Coronary artery (tissue), 2 donors: ENCODE measurements at regions not wholly inside any gene's neighbourhood (a gene's known extent, or its start where the extent isn't known, plus 50 kb on each side); places are given as distances from the start of the nearest gene placed in this dataset.
A peak's percentile ranks its signal among the peaks of the same experiment; 100 is the strongest.

Experiments
- DNase-seq: peaks from one replicate; pipeline ENCODE4 v3.0.0-alpha.2; 2017; ENCODE audit warnings: low spot score
- H3K27ac ChIP-seq, 2 donors: fragments of 200-600 bp; sonication (generic); one replicate each; pipeline ENCODE4 v1.5.1; 2016 to 2019
- H3K4me3 ChIP-seq: fragments of 200-600 bp; sonication (generic); 2 replicates; pipeline ENCODE4 v1.5.1; 2016; ENCODE audit warnings: mild to moderate bottlenecking, moderate library complexity
- TF ChIP-seq, protein P1 (sequence below): fragments of 200-600 bp; sonication (generic); IDR thresholded peaks from one replicate; pipeline ENCODE4 v1.5.1; 2019; ENCODE audit warnings: antibody characterized with exemption

DNA sequence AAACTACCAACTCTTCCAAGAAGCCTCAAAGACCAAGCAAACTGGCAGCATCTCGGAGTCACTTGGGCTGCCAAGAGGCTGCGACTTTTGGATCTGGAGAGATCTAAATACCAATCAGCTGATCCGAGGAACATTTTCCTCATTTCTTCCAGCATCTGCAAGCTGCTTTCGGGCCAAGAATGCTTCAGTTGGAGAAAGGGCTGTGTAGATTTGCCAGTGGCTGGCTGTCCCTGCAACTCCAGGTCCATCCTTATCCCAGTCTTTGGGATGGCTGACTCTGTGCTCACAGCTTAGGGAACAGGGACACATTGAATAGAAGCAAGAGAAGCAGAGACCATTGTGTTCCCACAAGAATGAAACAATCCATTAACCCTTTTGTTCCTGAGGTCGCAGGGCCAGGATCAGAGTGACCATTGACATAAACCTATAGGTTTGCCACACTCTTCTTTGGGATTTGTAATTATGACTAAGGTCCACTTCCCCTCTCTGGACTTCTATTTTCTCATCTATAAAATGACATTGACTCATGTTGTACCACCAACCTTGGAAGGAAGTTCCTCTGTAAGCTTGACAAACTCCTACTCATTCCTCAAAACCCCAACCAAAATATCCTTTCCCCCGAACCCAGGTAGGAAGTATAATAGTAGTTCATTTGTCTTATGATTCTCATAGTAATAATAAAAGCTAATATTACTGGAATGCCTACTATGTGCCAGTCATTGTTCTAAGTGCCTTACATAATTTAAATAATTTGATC, 340.8 kb downstream of the MN1 start:
- Histone ChIP-seq H3K27ac (peak overlapping the region; percentile 38 to 86), H3K4me3 (no peak overlapping the region)
- TF ChIP-seq, protein P1, sequence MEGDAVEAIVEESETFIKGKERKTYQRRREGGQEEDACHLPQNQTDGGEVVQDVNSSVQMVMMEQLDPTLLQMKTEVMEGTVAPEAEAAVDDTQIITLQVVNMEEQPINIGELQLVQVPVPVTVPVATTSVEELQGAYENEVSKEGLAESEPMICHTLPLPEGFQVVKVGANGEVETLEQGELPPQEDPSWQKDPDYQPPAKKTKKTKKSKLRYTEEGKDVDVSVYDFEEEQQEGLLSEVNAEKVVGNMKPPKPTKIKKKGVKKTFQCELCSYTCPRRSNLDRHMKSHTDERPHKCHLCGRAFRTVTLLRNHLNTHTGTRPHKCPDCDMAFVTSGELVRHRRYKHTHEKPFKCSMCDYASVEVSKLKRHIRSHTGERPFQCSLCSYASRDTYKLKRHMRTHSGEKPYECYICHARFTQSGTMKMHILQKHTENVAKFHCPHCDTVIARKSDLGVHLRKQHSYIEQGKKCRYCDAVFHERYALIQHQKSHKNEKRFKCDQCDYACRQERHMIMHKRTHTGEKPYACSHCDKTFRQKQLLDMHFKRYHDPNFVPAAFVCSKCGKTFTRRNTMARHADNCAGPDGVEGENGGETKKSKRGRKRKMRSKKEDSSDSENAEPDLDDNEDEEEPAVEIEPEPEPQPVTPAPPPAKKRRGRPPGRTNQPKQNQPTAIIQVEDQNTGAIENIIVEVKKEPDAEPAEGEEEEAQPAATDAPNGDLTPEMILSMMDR: no peak
- peak; percentile 83 for DNase-seq

DNA sequence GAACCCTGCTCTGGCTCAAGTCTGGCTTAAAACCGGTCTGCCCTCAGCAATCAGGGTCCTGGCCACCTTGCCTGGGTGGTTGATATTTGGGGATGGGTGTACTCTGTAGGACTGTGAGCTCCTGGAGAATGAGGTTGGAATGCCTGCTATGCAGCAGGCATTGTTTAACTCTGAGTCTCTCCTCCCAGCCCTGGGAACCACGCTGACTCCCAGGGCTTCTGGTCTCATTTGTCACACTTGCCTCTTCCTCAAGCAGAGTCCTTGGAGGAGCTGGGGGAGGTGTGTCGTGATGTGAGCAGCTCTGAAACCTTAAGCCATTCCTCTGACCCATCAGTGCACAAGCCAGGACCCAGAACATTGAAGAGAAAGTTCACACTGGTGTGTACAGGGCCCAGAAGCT, 340.1 kb downstream of the MN1 start:
- DNase-seq: no peak
- Histone ChIP-seq H3K27ac (peak overlapping the region; percentile 38 to 86), H3K4me3 (no peak overlapping the region)
- TF ChIP-seq, protein P1: no peak

DNA sequence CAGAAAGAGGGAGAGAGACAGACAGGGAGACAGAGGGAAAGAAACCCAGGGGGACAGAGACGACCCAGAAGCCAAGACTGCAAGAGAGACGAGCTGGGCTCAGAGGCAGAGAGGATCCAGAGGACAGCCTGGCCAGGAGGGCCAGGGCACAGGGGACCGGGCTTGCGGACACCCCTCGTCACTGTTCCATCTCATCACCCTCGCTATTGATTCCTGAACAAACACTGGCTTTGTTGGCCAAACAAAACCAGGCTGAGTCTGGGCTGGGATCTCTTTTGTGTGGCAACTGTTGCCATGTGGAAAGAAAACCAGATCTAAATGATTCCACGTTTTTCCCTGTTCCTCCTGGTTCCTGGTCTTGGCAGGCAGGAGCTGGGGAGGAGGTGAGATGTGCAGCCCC, 339.4 kb downstream of the MN1 start:
- DNase-seq: no peak
- Histone ChIP-seq H3K27ac (peak overlapping the region; percentile 38 to 86), H3K4me3 (no peak overlapping the region)
- TF ChIP-seq, protein P1: no peak

DNA sequence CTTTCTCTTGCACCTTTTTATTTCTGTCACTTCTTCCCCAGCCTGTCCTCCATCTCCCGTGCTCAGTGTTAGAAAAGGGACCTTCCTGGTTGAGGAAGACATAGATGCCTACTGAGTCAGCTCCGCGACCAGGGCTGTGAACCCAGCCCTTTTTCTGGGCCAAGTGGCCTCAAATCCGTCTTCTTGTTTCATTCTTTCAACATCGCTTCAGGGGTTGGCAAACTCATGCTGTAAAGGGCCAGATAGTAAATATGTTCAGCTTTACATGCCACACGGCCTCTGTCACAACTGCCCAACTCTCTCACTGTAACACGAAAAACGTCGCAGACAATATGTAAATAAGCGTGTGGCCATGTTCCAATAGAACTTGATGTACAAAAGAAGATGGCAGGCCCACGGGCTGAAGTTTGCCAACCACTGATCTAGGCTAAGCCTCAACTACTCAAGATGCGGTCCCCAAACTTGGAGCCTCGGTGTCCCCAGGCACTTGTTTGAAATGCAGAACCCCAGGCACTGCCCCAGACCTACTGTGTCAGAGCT, 338.4 kb downstream of the MN1 start:
- H3K4me3 ChIP-seq: no peak overlapping the region
- TF ChIP-seq, protein P1: no peak
- no peak overlapping the region for H3K27ac ChIP-seq
- no peak for DNase-seq

DNA sequence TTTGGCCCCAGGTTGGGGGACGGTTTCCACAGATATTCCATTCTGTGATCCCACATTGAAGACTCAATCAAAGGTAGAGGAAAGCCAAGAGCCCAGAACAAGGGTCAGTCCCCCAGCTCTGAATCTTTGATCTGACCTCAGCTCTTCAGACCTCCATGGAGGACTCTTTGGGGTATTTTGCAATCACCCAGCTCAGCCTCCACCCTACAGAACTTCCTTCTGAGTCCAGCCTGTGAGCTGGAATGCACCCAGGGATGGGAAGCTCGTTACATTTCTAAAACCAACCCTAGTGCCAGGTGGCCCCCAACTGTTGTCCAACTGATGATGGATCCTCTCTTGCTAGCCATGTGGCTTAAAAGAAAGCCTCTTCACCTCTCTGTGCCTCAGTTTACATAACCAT, 335.3 kb downstream of the MN1 start:
- no peak for DNase-seq
- H3K27ac ChIP-seq: no peak overlapping the region
- TF ChIP-seq, protein P1: no peak
- no peak overlapping the region for H3K4me3 ChIP-seq

DNA sequence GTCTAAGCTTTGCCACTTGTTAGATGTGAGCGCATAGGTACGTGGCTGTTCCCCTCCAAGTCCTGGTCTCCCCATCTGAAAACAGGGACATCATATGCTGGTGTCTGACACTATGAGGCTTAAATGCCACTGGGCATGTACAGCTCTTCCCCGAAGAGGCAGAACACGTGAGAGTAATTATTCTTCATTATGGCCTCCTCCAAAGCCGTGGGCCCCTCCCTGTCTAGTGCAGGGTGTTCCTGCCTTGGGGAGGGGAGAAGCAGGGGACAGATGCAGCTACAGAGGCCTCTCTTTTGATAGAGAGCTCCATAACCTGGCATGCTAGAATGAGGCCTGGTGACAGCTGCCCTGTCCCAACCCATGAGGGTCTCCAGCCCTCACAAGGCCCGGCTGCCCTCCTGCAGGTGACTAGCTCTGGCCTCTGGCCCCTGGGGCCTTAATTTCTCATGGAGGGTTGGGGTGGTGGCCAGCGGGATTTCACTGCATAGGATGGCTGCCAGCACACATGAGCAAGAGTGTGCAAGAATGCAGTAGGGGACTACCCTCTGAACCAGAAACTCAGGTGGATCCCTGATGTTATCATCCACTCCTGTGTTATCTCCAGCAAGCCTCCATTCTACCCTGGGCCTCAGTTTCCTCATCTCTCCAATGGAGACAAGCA, 334.6 kb downstream of the MN1 start:
- TF ChIP-seq, protein P1: no peak
- no peak for DNase-seq
- no peak overlapping the region for H3K27ac ChIP-seq
- H3K4me3 ChIP-seq: no peak overlapping the region
